Mesendoderm (in vitro differentiated cells): ENCODE measurements at regions not wholly inside any gene's neighbourhood (a gene's known extent, or its start where the extent isn't known, plus 50 kb on each side); places are given as distances from the start of the nearest gene placed in this dataset.
A peak's percentile ranks its signal among the peaks of the same experiment; 100 is the strongest.
"Not testable (repeated sequence)": the region's sequence is repeated elsewhere in the genome, so short reads cannot be mapped to it uniquely, and the experiment has no call there.

Experiments used
- DNase-seq: peaks from one replicate; pipeline ENCODE4 v3.0.0; 2013
- H2AK5ac ChIP-seq: 2 replicates; pipeline ENCODE4 v1.6.1; 2013; ENCODE audit warnings: low read length, inconsistent platforms
- H2BK120ac ChIP-seq: 2 replicates; pipeline ENCODE4 v1.6.1; 2013; ENCODE audit warnings: low read depth, mild to moderate bottlenecking, low read length, moderate library complexity, mixed read lengths
- H2BK15ac ChIP-seq: replicated peaks from 2 replicates; pipeline ENCODE4 v1.6.1; 2013; ENCODE audit warnings: low read depth, mild to moderate bottlenecking, moderate library complexity
- H2BK5ac ChIP-seq: 2 replicates; pipeline ENCODE4 v1.6.1; 2013; ENCODE audit warnings: low read length, inconsistent platforms
- H3K18ac ChIP-seq: 2 replicates; pipeline ENCODE4 v1.6.1; 2013; ENCODE audit warnings: mild to moderate bottlenecking, low read length, mixed read lengths
- H3K23ac ChIP-seq: one replicate; pipeline ENCODE4 v1.6.1; 2013; ENCODE audit warnings: low read length
- H3K27ac ChIP-seq: 2 replicates; pipeline ENCODE4 v1.5.1; 2013; ENCODE audit warnings: low read depth, mild to moderate bottlenecking, inconsistent platforms, low read length, moderate library complexity
- H3K27me3 ChIP-seq: 2 replicates; pipeline ENCODE4 v1.6.1; 2013; ENCODE audit warnings: low read length, control low read depth, mild to moderate bottlenecking, inconsistent platforms; ENCODE audit not compliant: insufficient read depth, poor library complexity
- H3K36me3 ChIP-seq: 2 replicates; pipeline ENCODE4 v1.6.1; 2013; ENCODE audit warnings: low read length, inconsistent platforms; ENCODE audit not compliant: control insufficient read depth, insufficient read depth
- H3K4ac ChIP-seq: one replicate; pipeline ENCODE4 v1.6.1; 2013; ENCODE audit warnings: low read depth, mild to moderate bottlenecking, low read length, moderate library complexity
- H3K4me1 ChIP-seq: 2 replicates; pipeline ENCODE4 v1.6.1; 2013; ENCODE audit warnings: low read depth, low read length, inconsistent platforms; ENCODE audit not compliant: control insufficient read depth
- H3K4me2 ChIP-seq: 2 replicates; pipeline ENCODE4 v1.6.1; 2013; ENCODE audit warnings: low read length
- H3K4me3 ChIP-seq: 2 replicates; pipeline ENCODE4 v1.5.1; 2013; ENCODE audit warnings: mild to moderate bottlenecking, low read length
- H3K56ac ChIP-seq: one replicate; pipeline ENCODE4 v1.6.1; 2013; ENCODE audit warnings: low read length
- H3K79me1 ChIP-seq: 2 replicates; pipeline ENCODE4 v1.6.1; 2013; ENCODE audit warnings: low read length, inconsistent platforms
- H3K79me2 ChIP-seq: 2 replicates; pipeline ENCODE4 v1.6.1; 2013; ENCODE audit warnings: mild to moderate bottlenecking, low read length; ENCODE audit not compliant: control insufficient read depth, insufficient read depth
- H3K9ac ChIP-seq: 2 replicates; pipeline ENCODE4 v1.6.1; 2013; ENCODE audit warnings: low read length, inconsistent platforms
- H4K5ac ChIP-seq: one replicate; pipeline ENCODE4 v1.6.1; 2013; ENCODE audit warnings: low read length
- H4K8ac ChIP-seq: one replicate; pipeline ENCODE4 v1.6.1; 2013; ENCODE audit warnings: low read depth, mild to moderate bottlenecking, control low read depth, low read length, moderate library complexity
- WGBS: extraction: QIAGEN DNeasy Blood & Tissue Kit; methylation state at CpG from one replicate; pipeline ENCODE4 v1.1.7; 2013; ENCODE audit warnings: low lambda C conversion rate, missing lambda C conversion rate; ENCODE audit not compliant: insufficient coverage; ENCODE audit errors: extremely low coverage; 5-methylcytosine and 5-hydroxymethylcytosine counted together

DNA sequence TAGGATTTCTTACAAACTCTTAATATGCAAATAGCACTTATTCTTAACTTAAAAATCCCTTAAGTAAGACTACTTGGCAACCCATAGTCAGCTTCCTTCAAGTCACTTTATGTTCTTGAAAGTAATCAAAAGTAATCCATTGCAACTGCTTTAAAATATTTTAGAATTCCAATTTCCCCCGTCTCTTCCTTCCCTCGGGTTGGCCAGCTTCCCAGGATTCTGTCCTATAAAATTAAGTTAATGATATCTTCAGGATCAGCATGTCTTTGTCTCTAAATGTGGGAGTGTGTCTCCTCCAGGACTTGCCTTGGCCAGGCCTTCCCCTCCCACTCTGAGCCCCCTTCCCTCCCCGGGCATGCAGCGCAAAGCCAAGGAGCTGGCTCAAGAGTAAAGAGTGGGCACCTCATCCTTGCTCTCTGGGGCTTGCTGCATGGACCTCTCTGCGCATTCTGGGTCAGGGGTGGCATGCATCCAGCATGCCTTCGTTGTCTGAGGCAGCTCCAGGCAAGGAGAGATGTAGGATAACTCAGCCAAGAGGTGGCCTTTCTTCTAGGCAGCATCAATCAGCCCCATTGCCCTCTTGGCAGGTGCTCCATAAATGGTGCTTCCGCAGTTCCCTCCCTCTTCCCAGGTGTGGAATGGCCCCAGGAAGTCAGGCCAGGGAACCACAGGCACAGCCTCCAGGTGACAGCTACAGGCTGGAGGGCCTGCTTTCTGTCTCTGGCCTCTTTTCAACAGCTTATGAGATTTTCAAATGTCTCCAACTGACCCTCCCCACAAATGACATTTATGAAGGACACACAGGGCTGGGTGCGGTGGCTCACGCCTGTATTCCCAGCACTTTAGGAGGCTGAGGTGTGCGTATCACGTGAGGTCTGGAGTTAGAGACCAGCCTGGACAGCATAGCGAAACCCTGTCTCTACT is 108.7 kb upstream of the ALDH1A3 start:
- Histone ChIP-seq H4K5ac (no peak overlapping the region), H3K36me3 (no peaks in the 10 kb centered on the region), H2BK15ac (no peak overlapping the region), H3K4me3 (no peak overlapping the region), H3K23ac (no peak overlapping the region), H2AK5ac (no peak overlapping the region), H3K27me3 (no peaks in the 10 kb centered on the region), H2BK120ac (no peak overlapping the region), H3K79me1 (no peaks in the 10 kb centered on the region), H3K4me2 (no peak overlapping the region), H3K56ac (no peak overlapping the region), H2BK5ac (no peak overlapping the region), H3K9ac (no peak overlapping the region), H4K8ac (no peak overlapping the region), H3K27ac (no peak overlapping the region), H3K79me2 (no peaks in the 10 kb centered on the region), H3K4ac (no peak overlapping the region), H3K18ac (no peak overlapping the region), H3K4me1 (no peaks in the 10 kb centered on the region)
- DNase-seq, result no peak
- no CpG with 5 or more reads among the region's 12 CpGs for WGBS

DNA sequence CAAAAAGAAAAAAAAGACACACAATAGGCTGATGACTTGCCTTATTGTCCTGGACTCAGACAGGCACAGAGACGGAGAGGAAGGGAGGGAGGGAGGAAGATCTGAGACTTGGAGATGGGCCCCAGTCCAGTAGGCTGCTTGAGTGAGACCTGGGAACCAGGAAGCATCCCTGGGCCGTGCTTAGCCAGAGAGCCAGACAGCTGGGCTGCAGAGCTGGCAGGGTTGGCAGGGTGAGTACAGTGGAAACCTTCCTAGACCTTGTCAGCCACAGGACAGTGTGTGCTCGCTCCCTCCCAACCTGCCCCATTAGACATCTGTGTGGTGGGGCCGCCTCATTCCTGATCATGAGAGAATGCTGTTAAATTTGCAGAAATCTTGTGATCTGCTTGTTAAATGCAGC is 107.9 kb upstream of the ALDH1A3 start:
- Histone ChIP-seq H3K4me3 (no peak overlapping the region), H3K4me1 (no peaks in the 10 kb centered on the region), H3K27me3 (no peaks in the 10 kb centered on the region), H2AK5ac (no peak overlapping the region), H3K36me3 (no peaks in the 10 kb centered on the region), H3K56ac (peak overlapping the region; percentile 34), H3K9ac (no peak overlapping the region), H4K5ac (no peak overlapping the region), H2BK15ac (no peak overlapping the region), H2BK120ac (no peak overlapping the region), H3K18ac (no peak overlapping the region), H4K8ac (no peak overlapping the region), H3K79me2 (no peaks in the 10 kb centered on the region), H2BK5ac (no peak overlapping the region), H3K27ac (no peak overlapping the region), H3K23ac (no peak overlapping the region), H3K79me1 (no peaks in the 10 kb centered on the region), H3K4me2 (no peak overlapping the region), H3K4ac (no peak overlapping the region)
- WGBS, result no CpG with 5 or more reads among the region's 4 CpGs
- no peak for DNase-seq

DNA sequence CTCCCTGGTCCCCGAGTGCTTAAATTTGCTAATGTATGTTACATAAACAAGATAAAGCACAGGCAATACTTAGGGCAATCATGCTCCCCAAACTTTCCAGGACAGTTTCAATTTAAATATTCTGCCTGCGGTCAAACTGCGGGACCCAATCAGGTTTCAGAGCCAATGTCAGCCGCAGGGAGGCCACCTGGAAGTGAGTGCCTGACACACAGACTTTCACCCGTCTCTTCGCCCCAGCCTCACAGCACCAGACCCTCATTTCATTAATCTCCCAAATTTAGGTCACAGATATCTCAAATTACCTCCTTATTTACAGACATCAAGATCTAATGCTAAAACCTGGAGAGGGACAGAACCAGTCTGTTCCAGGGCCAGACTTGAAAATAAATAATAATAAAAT is 107.2 kb upstream of the ALDH1A3 start:
- DNase-seq, result no peak
- no peak overlapping the region for H2AK5ac ChIP-seq
- H3K56ac ChIP-seq, result no peak overlapping the region
- H3K27me3 ChIP-seq, result no peaks in the 10 kb centered on the region
- H2BK5ac ChIP-seq, result no peak overlapping the region
- H3K27ac ChIP-seq, result no peak overlapping the region
- H3K4me3 ChIP-seq, result no peak overlapping the region
- H3K4ac ChIP-seq, result no peak overlapping the region
- no peak overlapping the region for H2BK120ac ChIP-seq
- no peak overlapping the region for H3K18ac ChIP-seq
- no peak overlapping the region for H4K5ac ChIP-seq
- no peak overlapping the region for H3K9ac ChIP-seq
- no peak overlapping the region for H3K23ac ChIP-seq
- H3K4me2 ChIP-seq, result no peak overlapping the region
- no peak overlapping the region for H4K8ac ChIP-seq
- WGBS, result no CpG with 5 or more reads among the region's 6 CpGs
- H2BK15ac ChIP-seq, result no peak overlapping the region
- H3K79me2 ChIP-seq, result no peaks in the 10 kb centered on the region
- no peaks in the 10 kb centered on the region for H3K79me1 ChIP-seq
- H3K4me1 ChIP-seq, result no peaks in the 10 kb centered on the region
- H3K36me3 ChIP-seq, result no peaks in the 10 kb centered on the region

DNA sequence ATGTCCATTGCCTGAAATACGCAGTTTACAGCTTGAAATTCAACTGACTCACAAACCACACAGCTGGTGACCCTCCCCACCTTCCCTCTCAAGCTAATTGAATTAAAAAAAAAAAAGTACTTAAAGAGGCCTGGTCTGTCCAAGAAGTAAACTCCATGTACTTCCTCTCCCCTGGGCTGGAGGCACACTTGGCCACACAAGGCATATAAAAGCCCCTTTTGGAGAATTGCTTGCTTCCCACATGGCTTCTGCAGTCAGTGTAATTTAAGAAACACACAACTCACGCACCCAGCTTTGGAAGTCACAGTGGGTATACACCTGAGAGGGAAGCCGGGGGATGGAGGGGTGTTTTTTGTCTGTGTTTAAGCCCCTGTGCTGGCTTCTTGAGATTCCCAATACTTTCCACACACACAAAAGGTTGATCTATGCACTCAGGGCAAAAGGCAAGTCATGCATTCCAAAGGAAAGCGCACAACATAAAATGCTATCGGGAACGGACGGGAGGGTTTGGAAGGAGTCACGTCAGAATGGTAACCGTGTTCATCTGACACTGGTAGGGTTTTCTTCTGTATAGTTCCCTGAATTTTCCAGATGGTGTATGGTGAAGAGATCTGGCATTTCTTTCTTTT is 106.6 kb upstream of the ALDH1A3 start:
- no peak overlapping the region for H3K27ac ChIP-seq
- no peaks in the 10 kb centered on the region for H3K79me2 ChIP-seq
- H2AK5ac ChIP-seq, result no peak overlapping the region
- H2BK5ac ChIP-seq, result no peak overlapping the region
- H3K27me3 ChIP-seq, result no peaks in the 10 kb centered on the region
- peak overlapping the region; percentile 76 for H4K8ac ChIP-seq
- no peak overlapping the region for H4K5ac ChIP-seq
- no peak overlapping the region for H2BK120ac ChIP-seq
- H3K4me3 ChIP-seq, result no peak overlapping the region
- no CpG with 5 or more reads among the region's 9 CpGs for WGBS
- no peak overlapping the region for H3K4ac ChIP-seq
- H3K23ac ChIP-seq, result no peak overlapping the region
- no peaks in the 10 kb centered on the region for H3K36me3 ChIP-seq
- H3K56ac ChIP-seq, result no peak overlapping the region
- no peaks in the 10 kb centered on the region for H3K4me1 ChIP-seq
- H3K18ac ChIP-seq, result no peak overlapping the region
- H3K79me1 ChIP-seq, result no peaks in the 10 kb centered on the region
- no peak for DNase-seq
- no peak overlapping the region for H2BK15ac ChIP-seq
- H3K4me2 ChIP-seq, result no peak overlapping the region
- H3K9ac ChIP-seq, result no peak overlapping the region

DNA sequence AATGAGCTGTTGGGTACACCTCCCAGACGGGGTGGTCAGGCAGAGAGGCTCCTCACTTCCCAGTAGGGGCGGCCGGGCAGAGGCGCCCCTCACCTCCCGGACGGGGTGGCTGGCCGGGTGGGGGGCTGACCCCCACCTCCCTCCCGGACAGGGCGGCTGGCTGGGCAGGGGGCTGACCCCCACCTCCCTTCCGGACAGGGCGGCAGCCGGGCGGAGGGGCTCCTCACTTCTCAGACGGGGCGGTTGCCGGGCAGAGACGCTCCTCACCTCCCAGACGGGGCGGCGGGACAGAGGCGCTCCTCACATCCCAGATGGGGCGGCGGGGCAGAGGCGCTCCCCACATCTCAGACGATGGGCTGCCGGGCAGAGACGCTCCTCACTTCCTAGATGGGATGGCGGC is 105.6 kb upstream of the ALDH1A3 start:
- not testable (repeated sequence) for H3K27ac ChIP-seq, H3K23ac ChIP-seq, H3K4me2 ChIP-seq, H2BK15ac ChIP-seq, H3K79me1 ChIP-seq, H3K4me3 ChIP-seq, H3K27me3 ChIP-seq, H2BK120ac ChIP-seq, H3K4me1 ChIP-seq, H2AK5ac ChIP-seq, H3K9ac ChIP-seq, H4K8ac ChIP-seq, H3K18ac ChIP-seq, H2BK5ac ChIP-seq, H4K5ac ChIP-seq, H3K56ac ChIP-seq, H3K36me3 ChIP-seq, H3K4ac ChIP-seq, H3K79me2 ChIP-seq, DNase-seq
- WGBS, result no CpG with 5 or more reads among the region's 28 CpGs
